Activated CD4-positive, alpha-beta T cell treated with anti-CD3 and anti-CD28 coated beads, Interleukin-2, Interleukin-6, amounts not matched to agents 100 ng/mL and 50 ng/mL, durations not matched to agents 16 hours and 8 hours (primary cell): ENCODE measurements at regions not wholly inside any gene's neighbourhood (a gene's known extent, or its start where the extent isn't known, plus 50 kb on each side); places are given as distances from the start of the nearest gene placed in this dataset.
"Not testable (repeated sequence)": the region's sequence is repeated elsewhere in the genome, so short reads cannot be mapped to it uniquely, and the experiment has no call there.

Experiments
- DNase-seq: peaks from one replicate; pipeline ENCODE4 v3.0.0-alpha.2; 2020

DNA sequence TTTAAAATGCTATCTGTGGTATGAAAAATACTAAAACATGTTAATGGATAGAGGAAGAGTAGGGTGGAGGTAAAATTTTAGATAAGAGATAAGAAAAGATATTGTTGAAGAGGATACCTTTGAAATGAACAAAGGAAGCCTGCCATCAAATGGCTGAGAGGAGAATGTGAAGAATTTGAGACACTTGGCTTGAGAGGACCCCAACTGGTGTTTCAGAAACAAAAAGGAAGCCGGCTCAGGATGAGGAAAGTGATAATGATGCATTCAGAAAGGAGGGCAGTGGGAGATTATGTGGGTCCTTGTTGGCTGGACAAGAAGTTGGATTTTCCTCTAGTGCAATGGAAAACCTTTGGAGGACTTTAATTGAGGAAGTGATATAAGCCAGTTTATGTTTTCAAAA, 264.4 kb downstream of the DUSP6 start:
- no peak for DNase-seq

DNA sequence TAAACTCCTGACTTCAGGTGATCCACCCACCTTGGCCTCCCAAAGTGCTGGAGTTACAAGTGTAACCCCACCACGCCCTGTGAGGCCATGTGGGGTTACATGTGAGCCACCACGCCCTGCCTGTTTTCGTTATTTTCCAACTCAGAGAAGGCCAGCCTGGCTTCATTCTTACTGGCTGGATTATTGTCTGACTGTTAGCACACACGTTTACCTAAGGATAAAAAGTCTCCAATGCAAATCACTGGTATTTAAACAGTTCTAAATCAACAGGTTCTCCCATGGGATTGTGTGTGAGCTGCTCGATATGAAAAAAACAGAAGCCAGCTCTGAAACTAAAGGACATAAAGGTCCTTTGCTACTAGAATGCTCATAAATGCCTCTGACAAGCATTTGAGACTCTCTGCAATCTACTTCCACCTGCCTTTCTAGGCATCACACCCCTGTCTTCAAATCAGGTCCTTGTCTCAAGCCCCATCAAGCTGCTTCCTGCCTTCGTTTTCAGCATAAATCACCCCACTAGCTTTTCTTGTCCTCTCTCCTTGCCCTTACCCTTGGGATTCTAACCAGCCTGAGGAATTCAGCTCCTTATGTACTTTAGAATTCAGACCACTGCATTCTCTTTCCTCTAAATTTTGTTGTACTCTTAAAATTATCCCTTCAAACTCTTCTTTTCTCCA, 265.0 kb downstream of the DUSP6 start:
- no peak for DNase-seq

GRCh38 chr12:89085421-89085820, 266.9 kb downstream of the DUSP6 start:
- no peak for DNase-seq

DNA sequence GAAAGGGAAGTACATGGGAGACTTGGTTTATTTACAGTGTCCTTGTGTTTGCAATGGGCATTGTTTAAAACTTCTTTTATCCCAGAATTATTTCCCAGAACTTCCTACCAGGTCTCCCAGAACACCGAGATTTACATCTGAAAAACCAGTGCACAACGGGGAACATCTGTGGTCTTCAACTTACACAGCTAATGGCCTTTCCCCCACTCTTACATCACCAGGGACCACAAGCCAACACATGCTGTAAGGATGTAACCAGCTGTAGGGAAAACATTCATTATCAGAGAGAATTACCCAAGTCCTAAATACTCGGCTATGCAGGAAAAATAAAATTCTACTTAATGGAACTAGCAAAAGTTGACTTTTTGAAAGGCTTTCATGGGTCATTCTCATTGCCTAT, 267.6 kb downstream of the DUSP6 start:
- no peak for DNase-seq

- DNase-seq = no peak
These were observed 268.8 kb downstream of the DUSP6 start for GRCh38 chr12:89083491-89083890.

DNA sequence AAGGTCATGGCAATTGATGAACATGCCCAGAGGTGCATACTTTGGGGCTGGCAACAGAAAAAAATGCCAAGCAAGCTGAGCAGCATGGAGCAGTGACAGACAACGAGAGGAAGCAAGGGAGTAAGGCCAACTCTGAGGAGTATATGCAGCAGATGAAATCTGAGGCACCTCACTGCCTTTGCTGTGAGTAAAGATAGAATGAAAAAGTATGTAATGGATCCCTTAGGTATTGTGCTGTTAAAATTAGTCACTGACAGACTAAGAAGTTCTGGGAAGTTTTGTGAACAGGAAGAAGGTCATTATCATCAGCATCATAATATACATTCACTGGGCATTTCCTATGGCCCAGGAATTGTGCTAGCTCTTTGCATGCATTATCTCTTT, 269.9 kb downstream of the DUSP6 start:
- no peak for DNase-seq

DNA sequence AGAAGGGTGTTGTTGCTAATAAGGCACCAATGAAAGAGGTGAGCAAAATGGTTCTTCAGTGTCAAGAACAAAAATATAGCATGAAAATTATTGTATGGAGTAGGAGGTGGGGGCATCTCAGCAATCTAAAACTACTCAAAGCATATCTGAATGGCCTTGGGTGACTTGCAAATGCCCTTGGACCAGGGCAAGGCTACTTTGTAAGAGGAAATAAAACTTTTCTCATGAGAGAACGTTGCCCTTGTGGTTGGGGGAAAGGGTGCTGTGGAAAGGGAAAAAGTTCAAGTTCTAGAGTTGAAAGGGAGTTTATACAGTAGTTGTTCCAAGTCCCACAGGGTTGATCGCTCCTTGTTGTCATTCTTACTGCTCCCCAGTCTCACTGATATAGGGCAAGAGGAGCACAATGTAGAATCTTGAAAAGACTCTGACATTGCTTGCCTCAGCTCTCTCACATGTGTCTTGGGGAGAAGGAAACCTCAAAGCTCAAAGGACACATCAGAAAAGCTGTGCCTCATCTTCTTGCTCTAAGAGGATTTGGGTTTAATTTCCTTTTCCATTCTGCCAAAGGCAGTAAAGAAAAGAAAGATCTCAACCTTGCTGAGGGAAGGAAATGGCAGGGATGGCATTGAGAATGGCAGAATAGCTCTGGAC, 270.5 kb downstream of the DUSP6 start:
- no peak for DNase-seq

- DNase-seq = no peak
These were observed 271.4 kb downstream of the DUSP6 start for GRCh38 chr12:89080793-89081465.

DNA sequence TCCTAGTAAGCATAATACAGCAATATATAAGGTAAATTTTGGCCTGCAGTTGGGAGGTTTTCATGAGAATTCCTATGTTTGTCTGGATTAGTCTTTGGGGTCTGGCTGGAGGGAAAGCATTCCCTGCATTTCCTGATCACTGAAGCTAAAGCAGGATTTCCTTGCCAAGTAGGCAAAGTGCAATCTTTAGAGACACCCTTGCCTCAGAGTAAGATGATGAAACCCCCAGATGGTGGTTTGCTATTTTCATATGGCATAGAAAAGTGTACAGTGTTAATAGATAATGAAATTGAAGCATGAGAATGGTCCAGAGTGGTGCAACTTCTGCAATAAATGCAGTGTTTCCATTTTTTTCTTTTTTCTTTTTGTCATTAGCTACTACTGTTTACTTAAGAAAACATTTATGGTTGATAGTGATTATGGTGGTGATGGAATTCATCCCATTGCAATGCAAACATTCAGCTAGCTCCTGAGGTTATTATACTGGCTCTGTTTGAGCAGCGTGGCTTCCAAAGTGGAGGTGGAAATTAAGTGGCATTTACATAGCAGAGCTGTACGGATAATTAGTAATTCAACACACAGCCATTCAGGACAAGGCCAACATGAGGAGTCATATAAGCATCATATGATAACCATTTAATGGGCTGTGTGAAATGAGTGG, 276.3 kb downstream of the DUSP6 start:
- no peak for DNase-seq

GRCh38 chr12:89073659-89074058, 278.6 kb downstream of the DUSP6 start:
- DNase-seq = no peak

DNA sequence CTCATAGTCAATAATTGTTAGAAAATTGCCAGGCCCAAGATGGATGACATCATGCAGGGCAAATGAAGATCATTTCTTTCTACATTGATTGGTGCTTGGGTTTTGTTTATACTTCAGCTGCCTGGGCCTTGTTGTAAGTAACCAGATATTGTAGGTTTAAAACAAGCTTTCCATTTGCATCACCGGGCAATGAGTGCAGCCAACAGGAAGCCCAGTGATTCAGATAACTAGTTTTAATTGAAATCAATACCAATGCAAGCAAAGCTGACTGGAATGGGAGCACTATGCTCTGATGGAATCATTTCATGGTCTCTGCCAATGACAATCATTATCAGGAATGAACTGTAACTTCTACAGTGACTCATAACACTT, 279.3 kb downstream of the DUSP6 start:
- peak; percentile 55 for DNase-seq

DNA sequence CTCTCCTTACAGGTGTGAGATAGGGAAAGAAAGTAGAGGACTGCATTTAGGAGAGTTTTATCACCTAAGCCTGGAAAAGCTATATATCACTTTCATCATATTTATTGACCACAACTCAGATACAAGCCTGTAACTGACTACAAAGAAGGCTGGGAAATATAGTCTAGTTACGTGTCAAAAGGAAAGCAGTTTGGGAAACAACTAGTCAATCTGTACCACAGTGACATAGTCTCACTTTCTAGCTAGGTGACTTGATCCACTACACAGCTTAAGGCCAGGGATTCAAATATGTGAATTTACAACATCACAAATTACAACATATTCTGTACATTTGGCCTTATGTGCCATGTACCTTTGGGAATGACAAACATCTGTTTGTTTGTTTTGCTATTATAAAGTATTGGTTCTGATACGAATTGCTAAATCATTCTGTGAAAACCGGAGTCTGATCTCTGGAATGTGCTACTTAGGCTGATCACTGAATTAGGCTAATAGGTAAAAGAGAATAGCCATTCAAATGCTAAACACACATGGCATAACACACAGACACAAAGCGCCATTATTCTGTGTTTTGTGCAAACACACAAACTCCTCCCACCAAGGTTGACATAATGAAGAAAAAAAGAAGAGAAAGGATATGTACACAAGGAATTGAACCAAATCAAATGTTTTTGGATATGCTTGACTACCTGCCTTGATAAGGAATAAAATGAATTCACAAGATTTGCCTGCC, 279.8 kb downstream of the DUSP6 start:
- DNase-seq = peak; percentile 47

DNA sequence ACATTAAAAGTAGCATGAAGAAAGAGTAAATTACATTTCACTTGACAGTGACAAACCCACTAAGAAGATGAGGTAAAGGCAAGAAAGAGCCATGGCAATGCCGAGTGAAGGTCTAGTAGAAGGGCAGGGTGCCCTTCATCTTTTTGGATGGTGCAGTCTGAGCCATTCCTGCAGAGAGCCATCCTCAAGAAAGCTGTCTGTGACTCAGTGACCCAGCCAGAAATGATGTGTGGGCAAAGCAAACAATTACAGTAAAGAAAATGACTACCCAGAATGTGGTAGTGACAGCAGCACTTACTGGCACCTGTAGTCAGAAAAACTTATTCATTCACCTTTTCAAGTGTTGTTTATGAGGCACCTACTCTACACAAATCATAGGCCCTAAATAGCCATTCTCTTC, 281.7 kb downstream of the DUSP6 start:
- peak; percentile 26 for DNase-seq

GRCh38 chr12:89069431-89069830, 282.9 kb downstream of the DUSP6 start:
- no peak for DNase-seq

DNA sequence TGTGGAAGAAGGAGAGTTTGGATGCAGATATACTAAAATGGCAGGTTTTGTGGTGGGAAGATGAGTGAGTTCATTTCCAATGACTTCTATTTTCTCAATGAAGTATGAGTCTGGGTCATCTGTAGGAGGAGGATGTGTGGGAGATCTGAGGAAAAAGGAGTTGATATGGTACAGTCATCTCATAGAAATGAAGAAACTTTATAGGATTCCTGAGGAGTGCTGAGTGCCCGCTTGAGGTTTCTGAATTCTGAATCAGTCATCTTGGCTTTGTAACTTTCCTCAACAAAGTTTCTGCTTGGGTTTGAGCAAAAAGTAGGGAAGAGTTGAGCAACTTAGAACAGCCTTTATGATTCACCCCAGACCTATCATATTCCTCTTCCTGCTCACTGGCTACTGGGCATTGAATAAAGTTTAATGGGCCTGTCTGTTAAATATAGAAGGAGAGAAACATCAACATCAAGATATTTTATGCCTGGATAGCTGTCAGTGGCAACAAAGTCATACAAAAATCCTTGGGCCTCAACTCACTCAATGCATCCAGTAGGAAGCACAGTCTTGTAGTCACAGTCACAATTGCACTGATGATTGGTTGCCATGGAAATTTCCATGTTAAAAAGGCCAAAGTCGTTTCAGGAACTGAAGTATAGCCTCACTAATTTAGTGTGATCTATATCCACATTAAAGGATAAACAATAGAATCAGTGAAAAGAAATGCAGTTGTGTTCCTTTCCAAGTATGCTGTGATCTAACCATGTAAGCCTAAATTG, 284.7 kb downstream of the DUSP6 start:
- no peak for DNase-seq

DNA sequence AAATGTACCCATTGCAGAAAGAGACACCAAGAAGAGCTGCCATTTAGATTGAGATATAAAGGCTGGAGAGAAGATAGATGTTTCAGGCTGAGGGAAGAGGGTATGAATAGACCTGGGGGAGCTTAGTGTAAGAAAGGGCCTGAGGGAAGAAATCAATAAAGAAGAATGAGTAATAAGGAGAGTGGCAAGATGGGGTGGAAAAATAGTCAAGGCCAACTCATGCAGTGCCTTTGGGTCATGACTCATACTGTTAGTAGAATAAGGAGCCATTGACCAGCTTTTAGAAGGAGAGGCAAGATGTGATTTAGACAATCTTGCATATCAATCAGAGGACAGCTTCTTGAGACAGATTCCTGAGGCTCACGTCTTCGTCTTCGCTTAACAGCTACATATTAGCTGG, 287.5 kb downstream of the DUSP6 start:
- DNase-seq = peak; percentile 64

DNA sequence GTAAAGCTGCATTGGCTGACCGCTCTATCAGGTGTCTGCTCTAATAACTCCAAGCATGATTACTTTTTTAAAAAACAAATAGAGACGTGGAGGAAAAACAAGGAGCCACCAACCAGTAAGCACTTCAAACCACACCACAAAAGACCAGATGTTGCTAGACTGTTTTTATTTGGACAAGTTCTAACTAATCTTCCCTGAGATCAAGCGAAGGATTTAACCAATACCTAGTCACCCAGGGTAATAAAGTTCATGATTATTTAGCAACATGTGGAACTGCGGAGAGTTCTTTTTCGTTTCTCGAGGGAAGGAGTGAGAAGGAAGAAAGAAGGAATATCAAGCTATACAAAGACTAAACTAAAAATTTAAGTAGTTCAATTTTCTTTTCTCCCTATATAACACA, 288.1 kb downstream of the DUSP6 start:
- DNase-seq = no peak

GRCh38 chr12:89062996-89063395, 289.3 kb downstream of the DUSP6 start:
- no peak for DNase-seq

DNA sequence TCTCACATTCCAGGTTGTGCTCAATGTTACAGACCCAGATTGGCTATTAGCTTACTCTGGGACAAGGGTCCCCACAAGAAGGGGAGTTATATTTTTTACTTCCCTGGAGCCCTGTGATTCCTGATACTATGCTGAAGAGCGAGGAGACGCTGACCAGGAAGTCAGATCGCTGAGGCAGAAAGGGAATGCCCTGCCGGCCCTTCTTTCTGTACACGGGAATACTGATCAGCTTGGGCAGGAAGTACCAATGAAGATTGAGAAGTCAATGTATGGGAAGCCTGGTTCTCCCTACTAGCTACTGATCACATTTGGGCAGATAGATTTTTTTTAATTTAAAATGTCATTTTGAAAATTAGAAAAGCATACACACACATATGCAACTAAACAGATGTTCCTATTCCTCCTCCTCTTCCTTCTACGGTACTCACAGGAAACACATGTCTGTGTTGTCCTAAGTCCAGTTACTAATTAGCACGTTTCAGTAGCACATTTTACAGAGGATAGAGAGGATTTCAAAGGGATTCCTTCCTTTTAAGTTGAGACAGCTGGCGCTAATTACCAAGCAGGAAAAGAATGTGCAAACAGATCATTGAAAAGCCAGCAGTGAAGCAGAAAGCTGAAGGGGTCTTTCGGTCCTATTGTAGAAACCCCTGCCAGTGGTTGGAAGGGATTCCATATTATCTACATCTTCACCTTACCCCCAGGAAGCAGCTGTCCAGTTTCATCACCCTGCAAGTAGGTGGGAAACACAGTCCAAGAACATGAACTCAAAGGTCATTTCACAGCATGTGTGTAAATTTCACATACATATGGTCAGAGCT, 292.4 kb downstream of the DUSP6 start:
- DNase-seq = no peak

DNA sequence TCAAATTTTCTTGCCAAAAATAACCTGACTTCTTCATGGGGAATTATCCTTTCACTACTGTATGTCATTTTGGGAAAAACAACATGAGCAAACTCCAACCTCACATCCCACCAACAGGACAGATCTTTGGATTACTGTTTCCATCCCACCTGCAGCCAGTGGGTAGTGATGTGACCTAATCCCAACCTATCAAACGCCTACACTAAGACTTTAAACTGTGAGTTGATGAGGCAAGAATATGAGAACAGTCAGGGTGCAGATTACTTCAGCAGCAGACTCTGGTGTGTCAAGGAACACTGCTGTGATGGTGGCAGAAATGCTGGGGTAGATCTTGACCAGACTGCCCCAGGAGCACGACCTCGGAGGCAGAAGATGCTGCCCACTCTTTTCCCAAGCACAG, 293.2 kb downstream of the DUSP6 start:
- DNase-seq = no peak

DNA sequence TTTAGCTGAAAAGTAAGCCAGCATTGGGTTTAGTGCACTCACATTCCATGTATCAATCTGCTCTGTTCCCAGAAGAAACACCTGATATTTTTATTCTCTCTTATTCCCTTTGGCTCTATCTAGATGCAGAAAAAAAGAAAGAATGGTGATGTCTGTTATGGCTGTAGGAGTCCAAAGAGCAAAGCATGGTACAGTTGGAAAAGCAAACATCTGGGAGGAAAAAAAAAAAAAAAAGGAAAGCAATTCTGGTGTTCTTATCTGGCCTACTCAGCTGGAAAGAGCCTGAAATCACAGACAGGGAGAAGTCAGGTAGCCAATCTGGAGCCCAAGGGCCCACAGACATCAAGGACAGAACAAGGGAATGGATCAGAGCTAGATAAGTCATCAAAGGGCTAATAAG, 293.9 kb downstream of the DUSP6 start:
- no peak for DNase-seq

GRCh38 chr12:89053817-89054216, 298.5 kb downstream of the DUSP6 start:
- DNase-seq = not testable (repeated sequence)
